ENCODE measurements at regions not wholly inside any gene's neighbourhood (a gene's known extent, or its start where the extent isn't known, plus 50 kb on each side); places are given as distances from the start of the nearest gene placed in this dataset.

- Histone ChIP-seq H3K4me1 (no peaks in the 10 kb centered on the region), H3K9me3 (no peaks in the 10 kb centered on the region), H3K27me3 (ENCODE audit: low read depth) (no peaks in the 10 kb centered on the region), H3K4me3 (no peak overlapping the region), H3K27ac (no peak overlapping the region), H3K36me3 (no peaks in the 10 kb centered on the region)
- DNase-seq (no peak), ATAC-seq (no peak)
- intact Hi-C loops (cut with DNase I) = no loop called here
- no peak for TF ChIP-seq CTCF (IDR thresholded peaks at IDR 0.05)
Observed at GRCh38 chr3:61445924-61446323, 115.4 kb upstream of the PTPRG start.

- ATAC-seq (no peak), DNase-seq (no peak)
- H3K27ac ChIP-seq = no peak overlapping the region
- H3K36me3 ChIP-seq = no peaks in the 10 kb centered on the region
- no peak overlapping the region for H3K4me3 ChIP-seq
- no peak for TF ChIP-seq CTCF (IDR thresholded peaks at IDR 0.05)
- no peaks in the 10 kb centered on the region for H3K27me3 ChIP-seq (ENCODE audit: low read depth)
- H3K9me3 ChIP-seq = no peaks in the 10 kb centered on the region
- H3K4me1 ChIP-seq = no peaks in the 10 kb centered on the region
- intact Hi-C loops (cut with DNase I) = no loop called here
Observed at GRCh38 chr3:61446341-61446740, 115.0 kb upstream of the PTPRG start.

GRCh38 chr3:61448378-61448777 is 113.0 kb upstream of the PTPRG start:
- H3K36me3 ChIP-seq = no peaks in the 10 kb centered on the region
- ATAC-seq = no peak
- intact Hi-C loops (cut with DNase I) = no loop called here
- DNase-seq = no peak
- no peak for TF ChIP-seq CTCF (IDR thresholded peaks at IDR 0.05)
- no peaks in the 10 kb centered on the region for H3K27me3 ChIP-seq (ENCODE audit: low read depth)
- H3K4me1 ChIP-seq = no peaks in the 10 kb centered on the region
- no peak overlapping the region for H3K4me3 ChIP-seq
- no peaks in the 10 kb centered on the region for H3K9me3 ChIP-seq
- H3K27ac ChIP-seq = no peak overlapping the region

- Histone ChIP-seq H3K9me3 (no peaks in the 10 kb centered on the region), H3K4me1 (no peaks in the 10 kb centered on the region), H3K4me3 (no peak overlapping the region), H3K36me3 (no peaks in the 10 kb centered on the region), H3K27ac (no peak overlapping the region), H3K27me3 (ENCODE audit: low read depth) (no peaks in the 10 kb centered on the region)
- intact Hi-C loops (cut with DNase I) = no loop called here
- TF ChIP-seq CTCF (IDR thresholded peaks at IDR 0.05) = no peak
- ATAC-seq (no peak), DNase-seq (no peak)
Observed at GRCh38 chr3:61449327-61450040, 111.9 kb upstream of the PTPRG start.

- Histone ChIP-seq H3K4me3 (no peak overlapping the region), H3K36me3 (no peaks in the 10 kb centered on the region), H3K27ac (no peak overlapping the region), H3K9me3 (peaks cover 2% of the 10 kb centered on the region), H3K27me3 (ENCODE audit: low read depth) (no peaks in the 10 kb centered on the region), H3K4me1 (no peaks in the 10 kb centered on the region)
- DNase-seq (no peak), ATAC-seq (no peak)
- intact Hi-C loops (cut with DNase I) = no loop called here
- TF ChIP-seq CTCF (IDR thresholded peaks at IDR 0.05) = no peak
Observed at GRCh38 chr3:61450866-61451265, 110.5 kb upstream of the PTPRG start.

All from lower lobe of right lung (tissue), 2 donors.